ENCODE measurements at regions not wholly inside any gene's neighbourhood (a gene's known extent, or its start where the extent isn't known, plus 50 kb on each side); places are given as distances from the start of the nearest gene placed in this dataset.

GRCh38 chr20:52874241-52874640 lies 97.9 kb upstream of the TSHZ2 start:
- Histone ChIP-seq H3K27me3 (ENCODE audit: control insufficient read depth in 2 of 2, insufficient read depth in 2 of 2, low read length in 2 of 2) (no peaks in the 10 kb centered on the region), H3K9me3 (replicated peaks in 1 of 2; ENCODE audit: control insufficient read depth in 1 of 2, insufficient read depth in 1 of 2, low read length in 2 of 2) (no peaks in the 10 kb centered on the region), H3K9ac (ENCODE audit: insufficient read depth, low read length, poor library complexity, severe bottlenecking) (no peak overlapping the region), H4K20me1 (ENCODE audit: insufficient read depth, low read length) (no peaks in the 10 kb centered on the region), H2AFZ (ENCODE audit: insufficient read depth, low read depth, low read length, poor library complexity, severe bottlenecking) (no peak overlapping the region), H3K4me3 (replicated peaks in 1 of 3; ENCODE audit: low read depth in 2 of 3, low read length in 3 of 3) (no peak overlapping the region), H3K79me2 (ENCODE audit: insufficient read depth, low read length) (no peaks in the 10 kb centered on the region), H3K4me2 (replicated peaks; ENCODE audit: extremely low read depth, low read length, poor library complexity, severe bottlenecking) (no peak overlapping the region), H3K27ac (ENCODE audit: low read depth in 1 of 2, low read length in 2 of 2) (no peak overlapping the region), H3K4me1 (ENCODE audit: control insufficient read depth in 1 of 2, insufficient read depth in 2 of 2, low read length in 2 of 2) (no peaks in the 10 kb centered on the region), H3K36me3 (replicated peaks in 1 of 2; ENCODE audit: control insufficient read depth in 1 of 2, insufficient read depth in 2 of 2, low read length in 2 of 2) (no peaks in the 10 kb centered on the region)
- Mint-ChIP-seq H3K27ac (no peak overlapping the region), H3K4me1 (no peaks in the 10 kb centered on the region), H3K4me3 (no peak overlapping the region), H3K36me3 (no peaks in the 10 kb centered on the region), H3K27me3 (ENCODE audit: low read depth in 3 of 3) (peaks cover 0 to 2% (median 0%) of the 10 kb centered on the region in 3 donors), H3K9me3 (peaks cover 0 to 4% (median 2%) of the 10 kb centered on the region in 7 donors)
- no peak for DNase-seq
- intact Hi-C loops (cut with micrococcal nuclease): loop anchor here in 1 of 2 donors (10.0 kb wide), 1 partner anchor 61 kb away; no protein-coding TSS in a partner anchor
- no peak for TF ChIP-seq CTCF (IDR thresholded peaks at IDR 0.05)
- WGBS (ENCODE audit: insufficient coverage): 71% methylated on average over 1 of the region's 3 CpGs

- no peaks in the 10 kb centered on the region for H3K9me3 ChIP-seq (replicated peaks in 1 of 2; ENCODE audit: control insufficient read depth in 1 of 2, insufficient read depth in 1 of 2, low read length in 2 of 2)
- H3K9ac ChIP-seq (ENCODE audit: insufficient read depth, low read length, poor library complexity, severe bottlenecking): no peak overlapping the region
- no peak overlapping the region for H3K27ac ChIP-seq (ENCODE audit: low read depth in 1 of 2, low read length in 2 of 2)
- no peak overlapping the region for H2AFZ ChIP-seq (ENCODE audit: insufficient read depth, low read depth, low read length, poor library complexity, severe bottlenecking)
- Mint-ChIP-seq H3K27ac (peak overlapping the region in 1 of 7 donors; percentile 51), H3K9me3 (peaks cover 0 to 3% (median 0%) of the 10 kb centered on the region in 7 donors), H3K27me3 (ENCODE audit: low read depth in 3 of 3) (peaks cover 0 to 4% (median 2%) of the 10 kb centered on the region in 3 donors), H3K4me1 (no peaks in the 10 kb centered on the region), H3K36me3 (no peaks in the 10 kb centered on the region), H3K4me3 (no peak overlapping the region)
- no peaks in the 10 kb centered on the region for H3K27me3 ChIP-seq (ENCODE audit: control insufficient read depth in 2 of 2, insufficient read depth in 2 of 2, low read length in 2 of 2)
- no peaks in the 10 kb centered on the region for H4K20me1 ChIP-seq (ENCODE audit: insufficient read depth, low read length)
- intact Hi-C loops (cut with micrococcal nuclease): loop anchor here in 1 of 2 donors (10.0 kb wide), 1 partner anchor 65 kb away; no protein-coding TSS in a partner anchor
- H3K4me3 ChIP-seq (replicated peaks in 1 of 3; ENCODE audit: low read depth in 2 of 3, low read length in 3 of 3): no peak overlapping the region
- no peak overlapping the region for H3K4me2 ChIP-seq (replicated peaks; ENCODE audit: extremely low read depth, low read length, poor library complexity, severe bottlenecking)
- no peak for DNase-seq
- TF ChIP-seq CTCF (IDR thresholded peaks at IDR 0.05): no peak
- no peaks in the 10 kb centered on the region for H3K79me2 ChIP-seq (ENCODE audit: insufficient read depth, low read length)
- 86% methylated on average over 4 of the region's 6 CpGs for whole genome bisulfite sequencing (ENCODE audit: insufficient coverage)
- no peaks in the 10 kb centered on the region for H3K4me1 ChIP-seq (ENCODE audit: control insufficient read depth in 1 of 2, insufficient read depth in 2 of 2, low read length in 2 of 2)
- no peaks in the 10 kb centered on the region for H3K36me3 ChIP-seq (replicated peaks in 1 of 2; ENCODE audit: control insufficient read depth in 1 of 2, insufficient read depth in 2 of 2, low read length in 2 of 2)
Measured at GRCh38 chr20:52869698-52870501, 102.3 kb upstream of the TSHZ2 start.

All from CD14-positive monocyte (primary cell).